ENCODE measurements at regions not wholly inside any gene's neighbourhood (a gene's known extent, or its start where the extent isn't known, plus 50 kb on each side); places are given as distances from the start of the nearest gene placed in this dataset.

DNA sequence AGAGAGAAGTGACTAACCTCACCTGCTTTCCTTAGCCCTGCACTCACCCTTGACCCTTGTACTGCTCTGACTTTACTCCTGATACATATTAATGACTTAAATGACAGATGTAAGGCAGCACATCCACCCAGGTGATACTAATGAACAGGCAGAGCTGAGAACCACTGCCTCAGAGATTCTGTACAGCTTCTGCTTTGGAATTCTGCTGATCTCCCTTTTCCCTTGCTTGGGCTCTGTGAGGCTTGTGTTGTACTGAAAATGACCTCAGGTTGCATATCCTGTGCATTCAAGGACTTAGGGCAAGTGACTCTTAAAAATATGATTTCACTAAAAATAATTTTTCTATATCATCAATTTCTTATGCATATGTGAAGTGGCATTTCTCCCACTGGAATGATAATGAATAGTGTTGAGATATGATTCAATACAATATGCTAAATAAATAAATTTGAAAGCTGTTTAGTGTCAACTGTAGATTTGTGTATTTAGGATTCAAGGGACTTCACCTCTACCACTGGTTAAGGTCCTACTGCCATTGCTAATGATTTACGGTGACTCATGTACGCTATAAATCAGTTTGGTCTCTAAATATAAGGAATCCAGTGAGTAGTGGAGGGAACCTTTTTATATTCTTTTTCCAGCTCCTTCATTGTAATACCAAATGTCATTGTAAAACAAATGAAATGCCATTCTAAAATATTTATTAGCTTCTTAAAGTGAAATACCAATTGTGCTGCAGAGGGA lies 328.3 kb downstream of the SOCS6 start:
- BruUV-seq (replicated peaks) = no TSS peak
- Mint-ChIP-seq H3K4me3 (ENCODE audit: unreplicated experiment) (no peak overlapping the region), H3K27me3 (ENCODE audit: insufficient read depth, unreplicated experiment) (no peaks in the 10 kb centered on the region), H3K36me3 (ENCODE audit: insufficient read depth, unreplicated experiment) (no peaks in the 10 kb centered on the region), H3K27ac (ENCODE audit: low read depth, unreplicated experiment) (no peak overlapping the region), H3K4me1 (ENCODE audit: insufficient read depth, unreplicated experiment) (no peaks in the 10 kb centered on the region), H3K9me3 (ENCODE audit: unreplicated experiment) (no peaks in the 10 kb centered on the region)
- DNase-seq (ENCODE audit: unreplicated experiment) = no peak
- TF ChIP-seq, protein P1, sequence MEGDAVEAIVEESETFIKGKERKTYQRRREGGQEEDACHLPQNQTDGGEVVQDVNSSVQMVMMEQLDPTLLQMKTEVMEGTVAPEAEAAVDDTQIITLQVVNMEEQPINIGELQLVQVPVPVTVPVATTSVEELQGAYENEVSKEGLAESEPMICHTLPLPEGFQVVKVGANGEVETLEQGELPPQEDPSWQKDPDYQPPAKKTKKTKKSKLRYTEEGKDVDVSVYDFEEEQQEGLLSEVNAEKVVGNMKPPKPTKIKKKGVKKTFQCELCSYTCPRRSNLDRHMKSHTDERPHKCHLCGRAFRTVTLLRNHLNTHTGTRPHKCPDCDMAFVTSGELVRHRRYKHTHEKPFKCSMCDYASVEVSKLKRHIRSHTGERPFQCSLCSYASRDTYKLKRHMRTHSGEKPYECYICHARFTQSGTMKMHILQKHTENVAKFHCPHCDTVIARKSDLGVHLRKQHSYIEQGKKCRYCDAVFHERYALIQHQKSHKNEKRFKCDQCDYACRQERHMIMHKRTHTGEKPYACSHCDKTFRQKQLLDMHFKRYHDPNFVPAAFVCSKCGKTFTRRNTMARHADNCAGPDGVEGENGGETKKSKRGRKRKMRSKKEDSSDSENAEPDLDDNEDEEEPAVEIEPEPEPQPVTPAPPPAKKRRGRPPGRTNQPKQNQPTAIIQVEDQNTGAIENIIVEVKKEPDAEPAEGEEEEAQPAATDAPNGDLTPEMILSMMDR (IDR thresholded peaks at IDR 0.05; ENCODE audit: unreplicated experiment) = no peak
- ChIA-PET POLR2A (no interaction called here), CTCF (no interaction called here)
- intact Hi-C loops (cut with micrococcal nuclease) = no loop called here

DNA sequence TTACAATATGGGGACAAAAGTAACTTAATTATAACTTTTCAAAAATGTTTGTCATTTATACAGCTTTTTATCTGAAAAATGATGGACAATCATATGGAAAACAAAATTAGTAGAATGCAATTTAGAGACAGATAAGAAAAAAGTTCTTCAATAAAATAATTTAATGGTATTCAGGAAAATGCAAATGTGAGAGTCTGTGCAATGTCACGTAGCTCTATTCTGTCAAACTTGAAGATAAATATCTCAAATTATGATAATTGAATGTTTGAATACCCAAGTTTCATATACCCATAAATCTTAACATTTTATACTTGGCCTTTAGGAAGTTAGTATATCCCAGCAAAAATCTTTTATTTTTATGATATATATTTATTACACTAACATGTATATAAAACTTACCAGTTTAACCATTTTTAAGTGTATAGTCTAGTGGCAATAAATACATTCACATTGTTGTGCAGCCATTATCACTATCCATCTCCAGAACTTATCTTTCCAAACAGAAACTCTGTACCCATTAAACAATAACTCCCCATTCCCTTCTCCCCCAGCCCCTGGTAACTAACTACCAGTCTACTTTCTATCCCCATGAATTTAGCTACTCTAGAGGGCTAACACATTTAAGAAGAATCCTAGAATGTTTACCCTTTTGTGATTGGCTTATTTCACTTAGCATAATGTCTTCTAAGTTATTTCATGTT lies 311.5 kb downstream of the SOCS6 start:
- intact Hi-C loops (cut with micrococcal nuclease) = no loop called here
- ChIA-PET CTCF (interaction anchor here (2.0 kb wide), 1 partner anchor 9 kb away, joined by 7 read pairs; no protein-coding TSS in a partner anchor), POLR2A (interaction anchor here (0.6 kb wide), 1 partner anchor 28 kb away, joined by 3 read pairs; no protein-coding TSS in a partner anchor)
- Mint-ChIP-seq H3K4me1 (ENCODE audit: insufficient read depth, unreplicated experiment) (no peaks in the 10 kb centered on the region), H3K27ac (ENCODE audit: low read depth, unreplicated experiment) (no peak overlapping the region), H3K27me3 (ENCODE audit: insufficient read depth, unreplicated experiment) (peaks cover 30% of the 10 kb centered on the region), H3K36me3 (ENCODE audit: insufficient read depth, unreplicated experiment) (no peaks in the 10 kb centered on the region), H3K9me3 (ENCODE audit: unreplicated experiment) (no peaks in the 10 kb centered on the region), H3K4me3 (ENCODE audit: unreplicated experiment) (no peak overlapping the region)
- no TSS peak for BruUV-seq (replicated peaks)
- DNase-seq (ENCODE audit: unreplicated experiment) = no peak
- TF ChIP-seq, protein P1 (IDR thresholded peaks at IDR 0.05; ENCODE audit: unreplicated experiment) = no peak

DNA sequence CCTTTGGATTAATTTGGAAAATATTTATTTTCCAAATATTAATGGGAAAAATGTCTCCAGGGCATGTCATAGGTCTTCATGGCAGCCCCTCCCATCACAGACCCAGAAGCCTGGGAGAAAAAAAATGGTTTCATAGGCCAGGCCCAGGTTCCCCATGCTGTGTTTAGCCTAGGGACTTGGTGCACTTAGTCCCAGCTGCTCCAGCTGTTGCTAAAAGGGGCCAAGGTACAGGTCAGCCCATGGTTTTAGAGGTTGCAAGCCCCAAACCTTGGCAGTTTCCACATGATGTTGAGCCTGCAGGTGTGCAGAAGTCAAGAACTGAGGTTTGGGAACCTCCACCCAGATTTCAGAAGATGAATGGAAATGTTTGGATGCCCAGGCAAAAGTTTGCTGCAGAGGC lies 309.6 kb downstream of the SOCS6 start:
- BruUV-seq (replicated peaks) = no TSS peak
- H3K36me3 Mint-ChIP-seq (ENCODE audit: insufficient read depth, unreplicated experiment) = no peaks in the 10 kb centered on the region
- TF ChIP-seq, protein P1 (IDR thresholded peaks at IDR 0.05; ENCODE audit: unreplicated experiment) = no peak
- ChIA-PET POLR2A (no interaction called here), CTCF (interaction anchor here (0.7 to 1.5 kb wide), 5 partner anchors 8 to 291 kb away, joined by 3 to 6 read pairs (median 3); no protein-coding TSS in a partner anchor)
- DNase-seq (ENCODE audit: unreplicated experiment) = no peak
- no peaks in the 10 kb centered on the region for H3K9me3 Mint-ChIP-seq (ENCODE audit: unreplicated experiment)
- no peak overlapping the region for H3K4me3 Mint-ChIP-seq (ENCODE audit: unreplicated experiment)
- H3K4me1 Mint-ChIP-seq (ENCODE audit: insufficient read depth, unreplicated experiment) = no peaks in the 10 kb centered on the region
- H3K27ac Mint-ChIP-seq (ENCODE audit: low read depth, unreplicated experiment) = no peak overlapping the region
- peaks cover 23% of the 10 kb centered on the region for H3K27me3 Mint-ChIP-seq (ENCODE audit: insufficient read depth, unreplicated experiment)
- intact Hi-C loops (cut with micrococcal nuclease) = loop anchor here (2.0 to 5.0 kb wide), 2 partner anchors 334 to 1946 kb away; partner anchors contain the start of gene CBLN2

DNA sequence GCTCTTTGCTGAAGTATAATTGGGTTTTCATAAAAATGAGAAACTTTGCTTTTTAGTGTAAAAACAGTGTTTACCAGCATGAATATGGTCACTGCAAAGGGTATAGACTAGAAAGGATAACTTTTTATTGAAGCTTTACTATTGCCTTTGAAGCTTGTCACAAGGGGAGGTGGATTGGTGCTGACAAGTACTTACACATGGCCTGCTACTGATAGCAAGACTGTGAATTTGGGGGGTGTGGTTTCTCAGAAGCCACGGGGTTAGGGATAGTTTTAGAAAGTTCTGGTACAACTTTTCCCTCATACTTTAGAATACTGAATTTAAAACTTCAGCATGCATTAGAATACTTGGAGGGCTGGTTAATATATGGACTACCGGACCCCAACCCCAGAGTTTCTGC lies 294.1 kb downstream of the SOCS6 start:
- intact Hi-C loops (cut with micrococcal nuclease) = no loop called here
- POLR2A ChIA-PET = no interaction called here
- DNase-seq (ENCODE audit: unreplicated experiment) = no peak
- TF ChIP-seq, protein P1 (IDR thresholded peaks at IDR 0.05; ENCODE audit: unreplicated experiment) = no peak
- Mint-ChIP-seq H3K4me1 (ENCODE audit: insufficient read depth, unreplicated experiment) (no peaks in the 10 kb centered on the region), H3K27me3 (ENCODE audit: insufficient read depth, unreplicated experiment) (no peaks in the 10 kb centered on the region), H3K4me3 (ENCODE audit: unreplicated experiment) (no peak overlapping the region), H3K9me3 (ENCODE audit: unreplicated experiment) (peaks cover 11% of the 10 kb centered on the region), H3K36me3 (ENCODE audit: insufficient read depth, unreplicated experiment) (no peaks in the 10 kb centered on the region), H3K27ac (ENCODE audit: low read depth, unreplicated experiment) (no peak overlapping the region)
- BruUV-seq (replicated peaks) = no TSS peak
- CTCF ChIA-PET = interaction anchor here (0.9 kb wide), 1 partner anchor 386 kb away, joined by 3 read pairs; no protein-coding TSS in a partner anchor

Data from MCF 10A (cell line).